CD4-positive, alpha-beta memory T cell (primary cell): ENCODE measurements at regions not wholly inside any gene's neighbourhood (a gene's known extent, or its start where the extent isn't known, plus 50 kb on each side); places are given as distances from the start of the nearest gene placed in this dataset.

Source experiments
- CTCF ChIA-PET: fragments of 350-600 bp; sonication (Branson Sonifier 250); formaldehyde crosslinking; loops from one replicate; lab custom pipeline; 2021; ENCODE audit warnings: inconsistent platforms; ENCODE audit not compliant: partially characterized antibody; lab: Charles Lee
- POLR2A ChIA-PET: fragments of 350-600 bp; sonication (Branson Sonifier 250); formaldehyde crosslinking; loops from one replicate; lab custom pipeline; 2021; ENCODE audit not compliant: partially characterized antibody; lab: Charles Lee
- DNase-seq, 5 donors: peaks; one replicate each; pipeline versions ENCODE4 v3.0.0 to v3.0.0-alpha.2; 2020 to 2022; ENCODE audit warnings: mixed read lengths in 1 of 5
- H3K27ac ChIP-seq: one replicate; pipeline ENCODE4 v1.7.0; 2013; ENCODE audit warnings: low read depth, low read length
- H3K27me3 ChIP-seq: 2 replicates; pipeline ENCODE4 v1.7.0; 2013; ENCODE audit warnings: mild to moderate bottlenecking, low read length, moderate library complexity; ENCODE audit not compliant: insufficient read depth
- H3K36me3 ChIP-seq: 2 replicates; pipeline ENCODE4 v1.7.0; 2013; ENCODE audit warnings: mild to moderate bottlenecking, low read length, moderate library complexity; ENCODE audit not compliant: insufficient read depth
- H3K4me1 ChIP-seq: 2 replicates; pipeline ENCODE4 v1.7.0; 2013; ENCODE audit warnings: mild to moderate bottlenecking, low read length, moderate library complexity; ENCODE audit not compliant: insufficient read depth
- H3K4me3 ChIP-seq, 2 donors: one replicate each; pipeline ENCODE4 v1.7.0; 2013; ENCODE audit warnings: low read length in 2 of 2, mild to moderate bottlenecking in 1 of 2
- H3K9me3 ChIP-seq, 2 donors: one replicate each; pipeline ENCODE4 v1.7.0; 2013; ENCODE audit warnings: low read length in 2 of 2, control low read depth in 1 of 2; ENCODE audit not compliant: control insufficient read depth in 1 of 2
- H3K27ac Mint-ChIP-seq, 7 donors: one replicate each; pipeline ENCODE4 v1.8.0; 2020 to 2021; ENCODE audit warnings: mixed read lengths in 7 of 7, mild to moderate bottlenecking in 6 of 7, inconsistent platforms in 3 of 7, moderate library complexity in 3 of 7
- H3K27me3 Mint-ChIP-seq, 2 donors: one replicate each; pipeline ENCODE4 v1.8.0; 2020 to 2021; ENCODE audit warnings: mixed read lengths in 2 of 2
- H3K36me3 Mint-ChIP-seq, 2 donors: one replicate each; pipeline ENCODE4 v1.8.0; 2020 to 2021; ENCODE audit warnings: mixed read lengths in 2 of 2, inconsistent platforms in 1 of 2, mild to moderate bottlenecking in 1 of 2
- H3K4me1 Mint-ChIP-seq, 4 donors: one replicate each; pipeline ENCODE4 v1.8.0; 2020 to 2021; ENCODE audit warnings: mixed read lengths in 4 of 4, mild to moderate bottlenecking in 1 of 4
- H3K4me3 Mint-ChIP-seq, 8 donors: one replicate each; pipeline ENCODE4 v1.8.0; 2020 to 2021; ENCODE audit warnings: mixed read lengths in 8 of 8, mild to moderate bottlenecking in 7 of 8, moderate library complexity in 6 of 8, inconsistent platforms in 3 of 8
- H3K9me3 Mint-ChIP-seq, 8 donors: one replicate each; pipeline ENCODE4 v1.8.0; 2020 to 2021; ENCODE audit warnings: mixed read lengths in 8 of 8, mild to moderate bottlenecking in 5 of 8, inconsistent platforms in 3 of 8, moderate library complexity in 1 of 8
- intact Hi-C: fragments of 100-400 bp; cut with micrococcal nuclease; formaldehyde crosslinking; loops from one replicate; pipeline ENCODE4 v1.15.1; 2023

GRCh38 chr15:98543237-98543636 is 105.1 kb upstream of the IGF1R start:
- DNase-seq = no peak
- Mint-ChIP-seq H3K9me3 (no peaks in the 10 kb centered on the region), H3K27ac (no peak overlapping the region), H3K27me3 (peaks cover 26 to 32% of the 10 kb centered on the region in 2 donors), H3K4me1 (peaks cover 6 to 10% (median 8%) of the 10 kb centered on the region in 4 donors), H3K36me3 (no peaks in the 10 kb centered on the region), H3K4me3 (no peak overlapping the region)
- H3K4me1 ChIP-seq = peaks cover 6% of the 10 kb centered on the region
- no peaks in the 10 kb centered on the region for H3K9me3 ChIP-seq
- no peaks in the 10 kb centered on the region for H3K27me3 ChIP-seq
- H3K36me3 ChIP-seq = no peaks in the 10 kb centered on the region
- intact Hi-C loops = no loop called here
- POLR2A ChIA-PET = no interaction called here
- CTCF ChIA-PET = interaction anchor here (1.6 kb wide), 1 partner anchor 24 kb away, joined by 6 read pairs; no protein-coding TSS in a partner anchor
- no peak overlapping the region for H3K4me3 ChIP-seq
- no peak overlapping the region for H3K27ac ChIP-seq

- CTCF ChIA-PET = no interaction called here
- Mint-ChIP-seq H3K27ac (no peak overlapping the region), H3K36me3 (no peaks in the 10 kb centered on the region), H3K9me3 (peaks cover 0 to 6% (median 0%) of the 10 kb centered on the region in 8 donors), H3K27me3 (peaks cover 38 to 41% of the 10 kb centered on the region in 2 donors), H3K4me1 (peaks cover 9 to 20% (median 14%) of the 10 kb centered on the region in 4 donors), H3K4me3 (no peak overlapping the region)
- Histone ChIP-seq H3K4me3 (no peak overlapping the region), H3K27ac (no peak overlapping the region), H3K36me3 (no peaks in the 10 kb centered on the region), H3K27me3 (no peaks in the 10 kb centered on the region), H3K9me3 (no peaks in the 10 kb centered on the region), H3K4me1 (peaks cover 10% of the 10 kb centered on the region)
- intact Hi-C loops = no loop called here
- no peak for DNase-seq
- POLR2A ChIA-PET = no interaction called here
Measured at GRCh38 chr15:98546329-98546728, 102.0 kb upstream of the IGF1R start.

GRCh38 chr15:98547275-98547674 is 101.1 kb upstream of the IGF1R start:
- Histone ChIP-seq H3K36me3 (no peaks in the 10 kb centered on the region), H3K4me3 (no peak overlapping the region), H3K27me3 (no peaks in the 10 kb centered on the region), H3K27ac (no peak overlapping the region), H3K9me3 (no peaks in the 10 kb centered on the region), H3K4me1 (peaks cover 10% of the 10 kb centered on the region)
- DNase-seq = no peak
- intact Hi-C loops = no loop called here
- no peak overlapping the region for H3K27ac Mint-ChIP-seq
- H3K4me3 Mint-ChIP-seq = peak overlapping the region in 5 of 8 donors; percentile 77 to 86 (median 82)
- peaks cover 38 to 41% of the 10 kb centered on the region in 2 donors for H3K27me3 Mint-ChIP-seq
- H3K9me3 Mint-ChIP-seq = peaks cover 0 to 6% (median 0%) of the 10 kb centered on the region in 8 donors
- POLR2A ChIA-PET = no interaction called here
- no peaks in the 10 kb centered on the region for H3K36me3 Mint-ChIP-seq
- CTCF ChIA-PET = interaction anchor here (1.6 kb wide), 1 partner anchor 112 kb away, joined by 4 read pairs; no protein-coding TSS in a partner anchor
- H3K4me1 Mint-ChIP-seq = peaks cover 9 to 20% (median 14%) of the 10 kb centered on the region in 4 donors

- DNase-seq = no peak
- Histone ChIP-seq H3K4me1 (peaks cover 10% of the 10 kb centered on the region), H3K9me3 (no peaks in the 10 kb centered on the region), H3K27ac (no peak overlapping the region), H3K27me3 (no peaks in the 10 kb centered on the region), H3K36me3 (no peaks in the 10 kb centered on the region), H3K4me3 (peak overlapping the region in 1 of 2 donors; percentile 34)
- ChIA-PET POLR2A (no interaction called here), CTCF (interaction anchor here (1.6 kb wide), 1 partner anchor 112 kb away, joined by 4 read pairs; no protein-coding TSS in a partner anchor)
- Mint-ChIP-seq H3K27me3 (peaks cover 38 to 42% of the 10 kb centered on the region in 2 donors), H3K27ac (peak overlapping the region in 1 of 7 donors; percentile 36), H3K36me3 (no peaks in the 10 kb centered on the region), H3K9me3 (peaks cover 0 to 6% (median 0%) of the 10 kb centered on the region in 8 donors), H3K4me1 (peaks cover 9 to 20% (median 14%) of the 10 kb centered on the region in 4 donors), H3K4me3 (peak overlapping the region; percentile 77 to 86 (median 82))
- intact Hi-C loops = no loop called here
Measured at GRCh38 chr15:98547741-98548138, 100.6 kb upstream of the IGF1R start.

GRCh38 chr15:98548139-98548971 is 100.0 kb upstream of the IGF1R start:
- intact Hi-C loops = no loop called here
- H3K4me3 Mint-ChIP-seq = peak overlapping the region; percentile 77 to 86 (median 82)
- H3K36me3 Mint-ChIP-seq = no peaks in the 10 kb centered on the region
- DNase-seq = peak in 1 of 5 donors; percentile 5
- Histone ChIP-seq H3K27ac (no peak overlapping the region), H3K36me3 (no peaks in the 10 kb centered on the region), H3K9me3 (no peaks in the 10 kb centered on the region), H3K4me3 (peak overlapping the region in 1 of 2 donors; percentile 34), H3K27me3 (no peaks in the 10 kb centered on the region), H3K4me1 (peaks cover 10% of the 10 kb centered on the region)
- H3K27me3 Mint-ChIP-seq = peaks cover 38 to 45% of the 10 kb centered on the region in 2 donors
- ChIA-PET POLR2A (no interaction called here), CTCF (interaction anchor here (1.6 kb wide), 1 partner anchor 111 kb away, joined by 4 read pairs; no protein-coding TSS in a partner anchor)
- peak overlapping the region in 2 of 7 donors; percentile 36 to 42 for H3K27ac Mint-ChIP-seq
- peaks cover 0 to 6% (median 0%) of the 10 kb centered on the region in 8 donors for H3K9me3 Mint-ChIP-seq
- peaks cover 9 to 20% (median 14%) of the 10 kb centered on the region in 4 donors for H3K4me1 Mint-ChIP-seq

- DNase-seq = no peak
- H3K27ac ChIP-seq = no peak overlapping the region
- H3K9me3 Mint-ChIP-seq = peaks cover 0 to 6% (median 0%) of the 10 kb centered on the region in 8 donors
- no peaks in the 10 kb centered on the region for H3K9me3 ChIP-seq
- POLR2A ChIA-PET = no interaction called here
- intact Hi-C loops = no loop called here
- CTCF ChIA-PET = no interaction called here
- H3K36me3 Mint-ChIP-seq = no peaks in the 10 kb centered on the region
- peak overlapping the region in 1 of 7 donors; percentile 42 for H3K27ac Mint-ChIP-seq
- peaks cover 9 to 20% (median 14%) of the 10 kb centered on the region in 4 donors for H3K4me1 Mint-ChIP-seq
- H3K4me3 Mint-ChIP-seq = peak overlapping the region in 7 of 8 donors; percentile 49 to 86 (median 82)
- H3K27me3 ChIP-seq = no peaks in the 10 kb centered on the region
- no peaks in the 10 kb centered on the region for H3K36me3 ChIP-seq
- peaks cover 36 to 45% of the 10 kb centered on the region in 2 donors for H3K27me3 Mint-ChIP-seq
- no peak overlapping the region for H3K4me3 ChIP-seq
- peaks cover 10% of the 10 kb centered on the region for H3K4me1 ChIP-seq
Measured at GRCh38 chr15:98549003-98549402, 99.3 kb upstream of the IGF1R start.

- H3K27me3 Mint-ChIP-seq = peaks cover 35 to 45% of the 10 kb centered on the region in 2 donors
- no peak overlapping the region for H3K27ac Mint-ChIP-seq
- POLR2A ChIA-PET = no interaction called here
Measured at GRCh38 chr15:98549741-98550140, 98.6 kb upstream of the IGF1R start.

More at GRCh38 chr15:98549741-98550140, 98.6 kb upstream of the IGF1R start:
- intact Hi-C loops = no loop called here
- no peak overlapping the region for H3K4me3 ChIP-seq
- Mint-ChIP-seq H3K9me3 (peaks cover 0 to 6% (median 0%) of the 10 kb centered on the region in 8 donors), H3K4me3 (no peak overlapping the region), H3K4me1 (peaks cover 9 to 20% (median 14%) of the 10 kb centered on the region in 4 donors), H3K36me3 (no peaks in the 10 kb centered on the region)
- CTCF ChIA-PET = no interaction called here
- DNase-seq = no peak
- no peaks in the 10 kb centered on the region for H3K9me3 ChIP-seq
- H3K36me3 ChIP-seq = no peaks in the 10 kb centered on the region
- H3K27ac ChIP-seq = no peak overlapping the region
- peaks cover 10% of the 10 kb centered on the region for H3K4me1 ChIP-seq
- no peaks in the 10 kb centered on the region for H3K27me3 ChIP-seq
